HL-60 (cell line): ENCODE measurements at regions not wholly inside any gene's neighbourhood (a gene's known extent, or its start where the extent isn't known, plus 50 kb on each side); places are given as distances from the start of the nearest gene placed in this dataset.

Source experiments
- CTCF ChIP-seq: IDR thresholded peaks from one replicate; pipeline ENCODE4 v1.5.1; 2011; ENCODE audit warnings: low read length, control low read depth, inconsistent platforms; ENCODE audit not compliant: insufficient read depth
- GABPA ChIP-seq: IDR thresholded peaks from 2 replicates; pipeline ENCODE4 v1.6.1; 2012; ENCODE audit warnings: low read depth
- POLR2AphosphoS5 ChIP-seq: IDR thresholded peaks from 2 replicates; pipeline ENCODE4 v1.6.1; 2012; ENCODE audit warnings: low read depth
- SPI1 ChIP-seq: IDR thresholded peaks from 2 replicates; pipeline ENCODE4 v1.6.1; 2012; ENCODE audit warnings: low read depth, mild to moderate bottlenecking, borderline replicate concordance
- TF ChIP-seq, protein P1 (sequence below): IDR thresholded peaks from 2 replicates; pipeline ENCODE4 v1.6.1; 2012; ENCODE audit warnings: low read depth; ENCODE audit not compliant: insufficient replicate concordance

DNA sequence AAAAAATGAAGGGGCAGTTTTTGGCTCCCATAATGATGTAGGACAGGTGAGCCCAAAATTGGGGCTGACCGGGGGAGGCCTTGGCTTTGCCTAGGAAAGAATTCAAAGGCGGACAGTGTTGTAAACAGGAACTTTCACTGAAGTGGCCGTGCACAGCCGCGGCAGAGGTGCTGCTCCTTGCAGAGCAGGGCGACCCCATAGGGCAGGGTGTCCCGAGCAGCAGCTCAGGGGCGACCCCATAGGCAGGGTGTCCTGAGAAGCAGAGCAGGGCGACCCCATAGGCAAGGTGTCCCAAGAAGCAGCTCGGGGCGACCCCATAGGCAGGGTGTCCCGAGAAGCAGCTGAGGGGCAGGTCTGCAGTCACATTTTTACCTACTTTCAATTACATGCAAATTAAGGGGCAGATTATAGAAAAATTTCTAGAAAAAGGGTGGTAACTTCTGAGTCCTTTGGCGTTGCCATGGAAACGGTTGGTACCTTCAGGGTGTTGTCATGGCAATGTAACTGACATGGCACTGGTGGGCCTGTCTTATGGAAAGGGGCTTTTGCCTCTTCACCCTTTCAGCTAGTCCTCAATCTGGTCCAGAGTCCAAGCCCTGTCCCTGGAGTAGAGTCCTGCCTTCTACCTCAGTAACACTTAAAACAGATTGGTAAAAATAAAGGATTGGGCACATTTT lies 134.5 kb downstream of the FBXO15 start:
- no peak for TF ChIP-seq CTCF
- TF ChIP-seq, protein P1, sequence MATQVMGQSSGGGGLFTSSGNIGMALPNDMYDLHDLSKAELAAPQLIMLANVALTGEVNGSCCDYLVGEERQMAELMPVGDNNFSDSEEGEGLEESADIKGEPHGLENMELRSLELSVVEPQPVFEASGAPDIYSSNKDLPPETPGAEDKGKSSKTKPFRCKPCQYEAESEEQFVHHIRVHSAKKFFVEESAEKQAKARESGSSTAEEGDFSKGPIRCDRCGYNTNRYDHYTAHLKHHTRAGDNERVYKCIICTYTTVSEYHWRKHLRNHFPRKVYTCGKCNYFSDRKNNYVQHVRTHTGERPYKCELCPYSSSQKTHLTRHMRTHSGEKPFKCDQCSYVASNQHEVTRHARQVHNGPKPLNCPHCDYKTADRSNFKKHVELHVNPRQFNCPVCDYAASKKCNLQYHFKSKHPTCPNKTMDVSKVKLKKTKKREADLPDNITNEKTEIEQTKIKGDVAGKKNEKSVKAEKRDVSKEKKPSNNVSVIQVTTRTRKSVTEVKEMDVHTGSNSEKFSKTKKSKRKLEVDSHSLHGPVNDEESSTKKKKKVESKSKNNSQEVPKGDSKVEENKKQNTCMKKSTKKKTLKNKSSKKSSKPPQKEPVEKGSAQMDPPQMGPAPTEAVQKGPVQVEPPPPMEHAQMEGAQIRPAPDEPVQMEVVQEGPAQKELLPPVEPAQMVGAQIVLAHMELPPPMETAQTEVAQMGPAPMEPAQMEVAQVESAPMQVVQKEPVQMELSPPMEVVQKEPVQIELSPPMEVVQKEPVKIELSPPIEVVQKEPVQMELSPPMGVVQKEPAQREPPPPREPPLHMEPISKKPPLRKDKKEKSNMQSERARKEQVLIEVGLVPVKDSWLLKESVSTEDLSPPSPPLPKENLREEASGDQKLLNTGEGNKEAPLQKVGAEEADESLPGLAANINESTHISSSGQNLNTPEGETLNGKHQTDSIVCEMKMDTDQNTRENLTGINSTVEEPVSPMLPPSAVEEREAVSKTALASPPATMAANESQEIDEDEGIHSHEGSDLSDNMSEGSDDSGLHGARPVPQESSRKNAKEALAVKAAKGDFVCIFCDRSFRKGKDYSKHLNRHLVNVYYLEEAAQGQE, result no peak
- no peak for TF ChIP-seq POLR2AphosphoS5
- no peak for TF ChIP-seq SPI1
- no peak for TF ChIP-seq GABPA
